ENCODE measurements at regions not wholly inside any gene's neighbourhood (a gene's known extent, or its start where the extent isn't known, plus 50 kb on each side); places are given as distances from the start of the nearest gene placed in this dataset.

GRCh38 chr11:112392904-112393303 lies 132.2 kb upstream of the PLET1 start:
- TF ChIP-seq CTCF (IDR thresholded peaks at IDR 0.05; ENCODE audit: low read depth, low read length) (no peak), EZH2phosphoT487 (IDR thresholded peaks at IDR 0.05; ENCODE audit: low read depth) (no peak)
- Histone ChIP-seq H4K20me1 (ENCODE audit: insufficient read depth, low read length) (no peaks in the 10 kb centered on the region), H2AFZ (ENCODE audit: low read depth, low read length) (no peak overlapping the region), H3K27me3 (ENCODE audit: low read depth, low read length) (peaks cover 19% of the 10 kb centered on the region; the same call in 1 of the 2 replicates), H3K9ac (ENCODE audit: low read length) (no peak overlapping the region), H3K27ac (ENCODE audit: low read length) (no peak overlapping the region), H3K4me2 (ENCODE audit: low read length) (no peak overlapping the region), H3K4me1 (ENCODE audit: low read length) (no peaks in the 10 kb centered on the region), H3K4me3 (ENCODE audit: low read length) (no peak overlapping the region), H3K36me3 (replicated peaks; ENCODE audit: low read depth, low read length) (no peaks in the 10 kb centered on the region), H3K9me3 (ENCODE audit: insufficient read depth, low read length) (no peaks in the 10 kb centered on the region), H3K79me2 (ENCODE audit: low read length) (no peaks in the 10 kb centered on the region)

- Histone ChIP-seq H3K9me3 (ENCODE audit: insufficient read depth, low read length) (no peaks in the 10 kb centered on the region), H2AFZ (ENCODE audit: low read depth, low read length) (no peak overlapping the region), H3K9ac (ENCODE audit: low read length) (no peak overlapping the region), H3K4me3 (ENCODE audit: low read length) (no peak overlapping the region), H3K27me3 (ENCODE audit: low read depth, low read length) (peaks cover 19% of the 10 kb centered on the region; the same call in 1 of the 2 replicates), H3K4me2 (ENCODE audit: low read length) (no peak overlapping the region), H3K4me1 (ENCODE audit: low read length) (no peaks in the 10 kb centered on the region), H4K20me1 (ENCODE audit: insufficient read depth, low read length) (no peaks in the 10 kb centered on the region), H3K36me3 (replicated peaks; ENCODE audit: low read depth, low read length) (no peaks in the 10 kb centered on the region), H3K27ac (ENCODE audit: low read length) (no peak overlapping the region), H3K79me2 (ENCODE audit: low read length) (no peaks in the 10 kb centered on the region)
- TF ChIP-seq CTCF (IDR thresholded peaks at IDR 0.05; ENCODE audit: low read depth, low read length), result no peak
- TF ChIP-seq EZH2phosphoT487 (IDR thresholded peaks at IDR 0.05; ENCODE audit: low read depth), result no peak
These were observed 133.6 kb upstream of the PLET1 start for GRCh38 chr11:112394304-112394703.

GRCh38 chr11:112396076-112396475 lies 135.4 kb upstream of the PLET1 start:
- Histone ChIP-seq H2AFZ (ENCODE audit: low read depth, low read length) (no peak overlapping the region), H3K4me3 (ENCODE audit: low read length) (no peak overlapping the region), H3K36me3 (replicated peaks; ENCODE audit: low read depth, low read length) (no peaks in the 10 kb centered on the region), H3K79me2 (ENCODE audit: low read length) (no peaks in the 10 kb centered on the region), H3K9ac (ENCODE audit: low read length) (no peak overlapping the region), H3K4me2 (ENCODE audit: low read length) (no peak overlapping the region), H3K9me3 (ENCODE audit: insufficient read depth, low read length) (no peaks in the 10 kb centered on the region), H3K27me3 (ENCODE audit: low read depth, low read length) (peaks cover 18% of the 10 kb centered on the region; the same call in 1 of the 2 replicates), H3K27ac (ENCODE audit: low read length) (no peak overlapping the region), H3K4me1 (ENCODE audit: low read length) (no peaks in the 10 kb centered on the region), H4K20me1 (ENCODE audit: insufficient read depth, low read length) (no peaks in the 10 kb centered on the region)
- TF ChIP-seq CTCF (IDR thresholded peaks at IDR 0.05; ENCODE audit: low read depth, low read length) (no peak), EZH2phosphoT487 (IDR thresholded peaks at IDR 0.05; ENCODE audit: low read depth) (no peak)

GRCh38 chr11:112398798-112399478 lies 138.3 kb upstream of the PLET1 start:
- H3K27ac ChIP-seq (ENCODE audit: low read length), result no peak overlapping the region
- H3K9me3 ChIP-seq (ENCODE audit: insufficient read depth, low read length), result no peaks in the 10 kb centered on the region
- H2AFZ ChIP-seq (ENCODE audit: low read depth, low read length), result no peak overlapping the region
- no peak overlapping the region for H3K4me2 ChIP-seq (ENCODE audit: low read length)
- TF ChIP-seq CTCF (IDR thresholded peaks at IDR 0.05; ENCODE audit: low read depth, low read length) (no peak), EZH2phosphoT487 (IDR thresholded peaks at IDR 0.05; ENCODE audit: low read depth) (no peak)
- no peaks in the 10 kb centered on the region for H3K4me1 ChIP-seq (ENCODE audit: low read length)
- H4K20me1 ChIP-seq (ENCODE audit: insufficient read depth, low read length), result no peaks in the 10 kb centered on the region
- no peaks in the 10 kb centered on the region for H3K36me3 ChIP-seq (replicated peaks; ENCODE audit: low read depth, low read length)
- no peak overlapping the region for H3K4me3 ChIP-seq (ENCODE audit: low read length)
- H3K9ac ChIP-seq (ENCODE audit: low read length), result no peak overlapping the region
- peaks cover 4% of the 10 kb centered on the region; the same call in 1 of the 2 replicates for H3K27me3 ChIP-seq (ENCODE audit: low read depth, low read length)
- H3K79me2 ChIP-seq (ENCODE audit: low read length), result no peaks in the 10 kb centered on the region

Data from OCI-LY3 (cell line).